ENCODE measurements at regions not wholly inside any gene's neighbourhood (a gene's known extent, or its start where the extent isn't known, plus 50 kb on each side); places are given as distances from the start of the nearest gene placed in this dataset.

DNA sequence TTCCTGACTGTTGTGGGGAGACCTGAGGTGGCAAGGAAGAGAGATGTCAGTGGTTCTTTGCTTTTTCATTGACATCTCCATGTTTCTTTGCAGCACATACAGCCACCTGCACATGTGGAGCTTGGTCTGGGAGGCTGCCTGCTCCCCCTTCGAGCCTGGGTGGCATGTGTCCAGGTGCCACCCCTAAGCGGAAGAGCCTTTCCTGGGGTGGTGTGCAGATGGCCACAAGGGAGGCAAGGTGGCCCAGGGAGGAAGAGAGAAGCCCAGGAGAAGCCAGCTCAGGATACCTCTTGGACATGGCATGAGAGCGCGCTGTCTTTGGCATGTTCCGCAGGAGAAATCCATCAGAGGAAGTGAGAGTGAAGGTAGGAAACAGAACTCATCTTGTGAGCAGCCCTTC, 105.9 kb upstream of the NPTX2 start:
- H3K4me3 ChIP-seq (ENCODE audit: control insufficient read depth, low read depth, low read length), result no peak overlapping the region
- DNase-seq (ENCODE audit: low read depth), result no peak
- no peak for TF ChIP-seq CTCF (IDR thresholded peaks at IDR 0.05; ENCODE audit: control insufficient read depth, insufficient read depth, low read depth, low read length, missing control alignments)

DNA sequence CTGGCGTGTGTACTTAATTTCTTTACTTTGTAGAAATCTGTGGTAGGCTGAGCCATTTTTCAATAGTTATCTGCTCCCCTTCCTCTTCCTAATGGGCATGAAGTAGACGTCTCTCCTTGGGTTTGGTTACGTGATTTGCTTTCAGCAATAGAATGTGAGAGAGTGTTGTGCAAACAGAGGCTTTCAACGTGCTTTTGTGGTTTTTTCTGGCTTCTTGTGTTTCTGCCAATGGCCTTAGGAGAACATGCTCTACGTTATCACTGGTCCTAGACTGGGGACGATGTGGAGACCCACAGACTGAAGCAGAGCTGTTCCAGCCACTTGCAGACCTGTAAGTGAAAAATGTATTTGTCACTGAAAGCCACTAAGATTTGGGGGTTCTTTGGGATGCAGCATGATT, 107.2 kb upstream of the NPTX2 start:
- TF ChIP-seq CTCF (IDR thresholded peaks at IDR 0.05; ENCODE audit: control insufficient read depth, insufficient read depth, low read depth, low read length, missing control alignments), result no peak
- no peak overlapping the region for H3K4me3 ChIP-seq (ENCODE audit: control insufficient read depth, low read depth, low read length)
- DNase-seq (ENCODE audit: low read depth), result no peak

DNA sequence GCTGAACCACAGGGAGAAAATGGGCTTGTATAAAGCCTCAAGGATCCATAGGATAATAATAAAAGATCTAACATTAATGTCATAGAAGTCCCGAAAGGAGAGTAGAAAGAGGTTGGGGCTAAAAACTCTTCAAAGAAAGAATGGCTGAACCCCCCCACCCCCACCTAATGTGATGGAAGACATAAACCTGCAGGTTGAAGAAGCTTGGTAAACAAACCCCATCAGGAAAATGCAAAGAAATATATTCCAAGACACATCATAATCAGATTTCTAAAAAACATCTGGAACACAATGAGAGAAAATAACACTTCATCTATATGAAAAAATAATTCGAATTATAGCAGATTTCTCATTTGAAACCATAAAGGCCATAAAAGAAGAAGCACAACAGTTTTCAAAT, 105.6 kb upstream of the BAIAP2L1 start:
- no peak for TF ChIP-seq CTCF (IDR thresholded peaks at IDR 0.05; ENCODE audit: control insufficient read depth, insufficient read depth, low read depth, low read length, missing control alignments)
- no peak overlapping the region for H3K4me3 ChIP-seq (ENCODE audit: control insufficient read depth, low read depth, low read length)
- no peak for DNase-seq (ENCODE audit: low read depth)

DNA sequence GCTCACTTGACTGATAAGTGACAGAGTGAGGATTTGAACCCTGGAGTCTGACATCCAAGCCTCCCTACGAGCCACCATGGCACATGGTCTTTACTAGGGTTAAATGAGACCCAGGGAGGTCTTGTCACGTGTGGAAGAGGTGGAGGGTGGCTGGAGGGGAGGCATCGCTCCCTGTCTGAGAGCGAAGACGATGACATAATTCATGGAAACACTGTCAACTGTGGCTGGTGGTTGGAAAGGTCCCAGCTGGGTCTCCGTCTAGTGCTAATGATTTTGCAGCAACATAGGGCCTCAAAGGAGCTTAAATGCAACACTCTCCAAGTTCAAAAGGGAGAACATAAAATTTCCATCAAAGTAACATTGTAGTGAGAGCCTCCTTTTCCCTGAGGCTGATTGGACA, 99.9 kb upstream of the BAIAP2L1 start:
- no peak overlapping the region for H3K4me3 ChIP-seq (ENCODE audit: control insufficient read depth, low read depth, low read length)

GRCh38 chr7:98496618-98497017, 95.7 kb upstream of the BAIAP2L1 start:
- DNase-seq (ENCODE audit: low read depth), result no peak
- no peak overlapping the region for H3K4me3 ChIP-seq (ENCODE audit: control insufficient read depth, low read depth, low read length)
- no peak for TF ChIP-seq CTCF (IDR thresholded peaks at IDR 0.05; ENCODE audit: control insufficient read depth, insufficient read depth, low read depth, low read length, missing control alignments)

More for the DNA sequence above, 99.9 kb upstream of the BAIAP2L1 start:
- DNase-seq (ENCODE audit: low read depth), result no peak
- no peak for TF ChIP-seq CTCF (IDR thresholded peaks at IDR 0.05; ENCODE audit: control insufficient read depth, insufficient read depth, low read depth, low read length, missing control alignments)

DNA sequence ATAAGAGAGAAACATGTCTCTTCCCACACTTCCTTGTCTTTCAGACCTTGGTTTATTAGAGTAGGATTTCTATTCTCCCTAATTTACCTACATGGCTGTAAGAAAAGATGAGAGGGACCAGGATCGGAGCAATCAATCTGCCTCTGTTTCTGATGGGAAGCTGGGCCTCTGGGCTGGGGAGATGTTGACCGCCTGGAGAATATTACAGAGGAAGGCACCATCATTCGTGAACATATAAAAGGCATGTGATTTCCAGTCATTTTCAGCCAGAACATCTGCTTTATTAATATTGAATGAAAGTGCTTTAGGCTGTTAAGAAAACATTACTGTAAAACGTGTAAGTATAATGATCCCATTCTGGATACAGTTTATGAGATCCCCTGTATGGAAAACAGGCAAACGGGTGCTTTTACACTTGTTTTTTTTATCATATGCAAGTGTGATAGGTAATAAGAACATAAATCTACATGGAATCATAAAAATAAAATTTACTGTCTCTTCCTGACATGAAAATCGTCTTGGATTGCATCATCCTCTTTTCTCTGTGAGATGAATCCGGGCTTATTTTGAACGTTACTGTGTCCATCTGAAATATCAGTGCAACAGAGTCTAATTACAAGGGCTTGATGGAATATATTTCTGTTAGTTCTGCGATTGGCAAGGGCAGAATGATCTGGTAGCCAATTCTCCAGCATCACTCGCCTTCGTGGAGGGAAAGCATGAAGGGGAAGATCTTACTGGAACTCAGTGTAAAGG, 94.5 kb upstream of the BAIAP2L1 start:
- no peak for DNase-seq (ENCODE audit: low read depth)
- H3K4me3 ChIP-seq (ENCODE audit: control insufficient read depth, low read depth, low read length), result no peak overlapping the region
- no peak for TF ChIP-seq CTCF (IDR thresholded peaks at IDR 0.05; ENCODE audit: control insufficient read depth, insufficient read depth, low read depth, low read length, missing control alignments)

Data from AG09309 (cell line).